Ishikawa (cell line): ENCODE measurements at regions not wholly inside any gene's neighbourhood (a gene's known extent, or its start where the extent isn't known, plus 50 kb on each side); places are given as distances from the start of the nearest gene placed in this dataset.

Experiments used
- CEBPB ChIP-seq: IDR thresholded peaks from 2 replicates; pipeline ENCODE4 v1.6.1; 2012
- CREB1 ChIP-seq: IDR thresholded peaks from 2 replicates; pipeline ENCODE4 v1.6.1; 2012; ENCODE audit warnings: low read depth
- EGR1 ChIP-seq: IDR thresholded peaks from 2 replicates; pipeline ENCODE4 v1.6.1; 2012
- EP300 ChIP-seq: IDR thresholded peaks from 2 replicates; pipeline ENCODE4 v1.6.1; 2012; ENCODE audit warnings: borderline replicate concordance
- FOXM1 ChIP-seq: IDR thresholded peaks from 2 replicates; pipeline ENCODE4 v1.6.1; 2012; ENCODE audit warnings: low read depth, borderline replicate concordance
- MAX ChIP-seq: IDR thresholded peaks from 2 replicates; pipeline ENCODE4 v1.6.1; 2012
- NFIC ChIP-seq: IDR thresholded peaks from 2 replicates; pipeline ENCODE4 v1.6.1; 2012
- RAD21 ChIP-seq: IDR thresholded peaks from 2 replicates; pipeline ENCODE4 v1.6.1; 2012; ENCODE audit warnings: low read depth
- REST ChIP-seq: IDR thresholded peaks from 2 replicates; pipeline ENCODE4 v1.6.1; 2012; ENCODE audit warnings: low read depth, mild to moderate bottlenecking
- TAF1 ChIP-seq: IDR thresholded peaks from 2 replicates; pipeline ENCODE4 v1.6.1; 2012; ENCODE audit warnings: low read depth, mild to moderate bottlenecking
- TCF12 ChIP-seq: IDR thresholded peaks from 2 replicates; pipeline ENCODE4 v1.6.1; 2012; ENCODE audit warnings: low read depth
- TEAD4 ChIP-seq: IDR thresholded peaks from 2 replicates; pipeline ENCODE4 v1.6.1; 2012
- USF1 ChIP-seq: IDR thresholded peaks from 2 replicates; pipeline ENCODE4 v1.6.1; 2012
- YY1 ChIP-seq: IDR thresholded peaks from 2 replicates; pipeline ENCODE4 v1.6.1; 2012; ENCODE audit warnings: low read depth
- ZBTB7A ChIP-seq: IDR thresholded peaks from 2 replicates; pipeline ENCODE4 v1.6.1; 2012; ENCODE audit warnings: low read depth

GRCh38 chr5:2011481-2012411 is 129.0 kb upstream of the IRX4 start:
- TF ChIP-seq CEBPB (no peak), YY1 (no peak), TEAD4 (no peak), CREB1 (no peak), FOXM1 (no peak), EP300 (no peak), ZBTB7A (no peak), EGR1 (no peak), NFIC (no peak), RAD21 (no peak), REST (no peak), TCF12 (no peak), TAF1 (no peak), MAX (no peak), USF1 (no peak)

GRCh38 chr5:2010940-2011339 is 128.2 kb upstream of the IRX4 start:
- no peak for TF ChIP-seq EGR1

- no peak for TF ChIP-seq MAX
- TF ChIP-seq USF1: no peak
- no peak for TF ChIP-seq YY1
- no peak for TF ChIP-seq REST
- no peak for TF ChIP-seq TEAD4
- TF ChIP-seq CEBPB: no peak
- TF ChIP-seq TAF1: no peak
- TF ChIP-seq TCF12: no peak
- TF ChIP-seq NFIC: no peak
- TF ChIP-seq ZBTB7A: no peak
- no peak for TF ChIP-seq RAD21
- no peak for TF ChIP-seq FOXM1
- no peak for TF ChIP-seq EGR1
- TF ChIP-seq CREB1: no peak
- TF ChIP-seq EP300: no peak
Observed at GRCh38 chr5:2009986-2010914, 127.5 kb upstream of the IRX4 start.

- TF ChIP-seq CREB1: no peak
- TF ChIP-seq YY1: no peak
- TF ChIP-seq MAX: no peak
- no peak for TF ChIP-seq NFIC
- TF ChIP-seq TEAD4: no peak
- no peak for TF ChIP-seq USF1
- no peak for TF ChIP-seq ZBTB7A
- no peak for TF ChIP-seq TCF12
- TF ChIP-seq CEBPB: no peak
- TF ChIP-seq REST: no peak
- TF ChIP-seq TAF1: no peak
Observed at GRCh38 chr5:2008851-2009629, 126.3 kb upstream of the IRX4 start.
